Effector memory CD8-positive, alpha-beta T cell (primary cell): ENCODE measurements at regions not wholly inside any gene's neighbourhood (a gene's known extent, or its start where the extent isn't known, plus 50 kb on each side); places are given as distances from the start of the nearest gene placed in this dataset.

ENCODE experiments used
- ATAC-seq: fragments of 150-1000 bp; cut with Tn5 transposase; replicated peaks from 2 replicates; pipeline ENCODE4 v1.10.0; 2021; ENCODE audit warnings: mild to moderate bottlenecking, moderate library complexity
- DNase-seq, 3 experiments: peaks; one replicate each; pipeline ENCODE4 v3.0.0; 2021
- H3K27ac Mint-ChIP-seq, 2 donors: one replicate each; pipeline ENCODE4 v1.8.0; 2022; ENCODE audit warnings: mild to moderate bottlenecking in 2 of 2, mixed read lengths in 2 of 2, moderate library complexity in 2 of 2
- H3K27me3 Mint-ChIP-seq, 2 donors: one replicate each; pipeline ENCODE4 v1.8.0; 2022; ENCODE audit warnings: mixed read lengths in 2 of 2
- H3K36me3 Mint-ChIP-seq: one replicate; pipeline ENCODE4 v1.8.0; 2022; ENCODE audit warnings: mild to moderate bottlenecking, moderate library complexity, mixed read lengths; ENCODE audit not compliant: insufficient read depth
- H3K4me1 Mint-ChIP-seq, 2 donors: one replicate each; pipeline ENCODE4 v1.8.0; 2022; ENCODE audit warnings: low read depth in 2 of 2, mixed read lengths in 2 of 2
- H3K4me3 Mint-ChIP-seq, 2 donors: one replicate each; pipeline ENCODE4 v1.8.0; 2022; ENCODE audit warnings: mild to moderate bottlenecking in 2 of 2, mixed read lengths in 2 of 2, moderate library complexity in 2 of 2
- H3K9me3 Mint-ChIP-seq, 2 donors: one replicate each; pipeline ENCODE4 v1.8.0; 2022; ENCODE audit warnings: mixed read lengths in 2 of 2

DNA sequence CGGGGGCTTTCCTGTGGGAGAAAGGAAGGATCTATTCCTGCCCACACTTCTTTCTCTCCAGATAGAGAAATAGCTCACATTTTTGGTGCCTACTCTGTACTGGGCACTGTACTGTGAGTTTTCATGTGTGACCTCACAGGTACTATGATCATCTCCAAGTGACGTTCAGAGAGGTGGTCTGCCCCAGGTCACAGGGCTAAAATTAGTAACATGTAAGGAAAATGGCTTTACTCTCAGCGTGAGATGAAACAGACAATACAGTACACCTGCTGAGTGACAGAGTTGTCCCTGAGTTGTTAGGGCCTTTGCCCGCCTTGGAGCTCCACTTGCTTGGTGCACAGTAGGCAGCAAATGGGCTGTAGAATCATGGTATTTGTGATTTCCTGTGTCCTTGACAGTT lies 306.1 kb upstream of the DMRT1 start:
- Mint-ChIP-seq H3K27ac (no peak overlapping the region), H3K9me3 (no peaks in the 10 kb centered on the region), H3K36me3 (no peaks in the 10 kb centered on the region), H3K27me3 (peaks cover 33 to 43% of the 10 kb centered on the region in 2 donors), H3K4me3 (no peak overlapping the region), H3K4me1 (no peaks in the 10 kb centered on the region)
- no peak for ATAC-seq
- DNase-seq: no peak

DNA sequence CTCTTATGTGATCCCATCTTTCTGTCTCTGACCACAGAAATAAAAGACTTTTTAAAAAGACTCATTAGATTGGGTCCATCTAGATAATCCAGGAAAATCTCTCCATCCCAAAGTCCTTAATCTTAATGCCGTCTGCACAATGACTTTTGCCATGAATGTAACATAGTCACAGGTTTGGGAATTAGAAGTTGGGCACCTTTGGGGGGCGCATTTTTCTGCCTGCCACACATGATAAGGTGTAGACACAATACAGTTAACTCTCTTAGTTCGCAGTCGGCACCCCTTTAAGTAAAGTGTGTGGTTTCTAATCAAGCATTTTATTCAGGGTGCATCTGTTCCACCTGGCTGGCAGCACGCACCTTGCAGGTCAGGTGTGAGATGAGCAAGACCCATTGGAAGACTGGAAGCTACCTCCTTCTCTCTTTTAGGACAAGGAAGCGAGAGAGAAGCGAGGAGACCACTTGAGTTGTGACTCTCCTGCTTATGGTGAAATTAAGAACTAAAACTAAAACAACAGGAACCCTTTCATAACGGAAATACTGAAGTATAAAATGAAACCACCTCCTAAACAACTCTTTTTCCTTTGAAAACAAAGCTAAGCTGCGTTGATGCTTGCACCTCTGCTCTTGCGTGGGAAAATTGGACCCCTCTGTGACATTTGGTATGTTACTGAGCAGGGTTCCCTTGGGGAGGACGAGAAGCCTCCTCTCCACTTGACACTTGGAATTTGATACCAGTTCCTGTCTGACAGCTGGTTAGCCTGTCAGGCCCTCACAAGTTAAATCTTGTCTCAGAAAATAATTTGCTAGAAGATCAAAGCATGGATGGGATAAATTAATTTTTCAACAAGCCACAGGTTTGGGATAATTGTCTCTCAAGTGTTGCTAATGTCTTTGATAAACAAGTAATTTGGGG lies 304.6 kb upstream of the DMRT1 start:
- peak overlapping the region in 1 of 2 donors; percentile 19 for H3K4me3 Mint-ChIP-seq

DNA sequence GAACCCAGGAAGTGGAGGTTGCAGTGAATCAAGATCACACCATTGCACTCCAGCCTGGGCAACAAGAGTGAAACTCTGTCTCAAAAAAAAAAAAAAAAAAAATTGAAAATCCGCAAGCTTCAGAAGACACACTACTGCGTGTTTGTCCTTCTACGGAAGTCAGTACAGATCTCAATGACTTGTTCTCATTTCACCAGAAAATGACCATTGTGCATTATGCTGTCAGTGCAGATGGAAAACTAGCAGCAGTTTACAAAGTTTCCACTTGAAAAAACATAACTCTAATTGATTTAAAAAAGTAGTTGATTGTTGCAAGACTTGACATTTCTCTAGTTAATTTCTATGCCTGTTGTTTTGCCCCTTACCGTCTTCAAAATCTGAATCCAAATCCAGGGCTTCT lies 298.0 kb upstream of the DMRT1 start:
- H3K27ac Mint-ChIP-seq: no peak overlapping the region
- peaks cover 0 to 5% of the 10 kb centered on the region in 2 donors for H3K4me1 Mint-ChIP-seq

More for the DNA sequence above, 304.6 kb upstream of the DMRT1 start:
- ATAC-seq (no peak), DNase-seq (no peak)
- H3K36me3 Mint-ChIP-seq: no peaks in the 10 kb centered on the region
- no peaks in the 10 kb centered on the region for H3K9me3 Mint-ChIP-seq
- no peaks in the 10 kb centered on the region for H3K4me1 Mint-ChIP-seq
- H3K27ac Mint-ChIP-seq: peak overlapping the region in 1 of 2 donors; percentile 23
- H3K27me3 Mint-ChIP-seq: peaks cover 34 to 43% of the 10 kb centered on the region in 2 donors

DNA sequence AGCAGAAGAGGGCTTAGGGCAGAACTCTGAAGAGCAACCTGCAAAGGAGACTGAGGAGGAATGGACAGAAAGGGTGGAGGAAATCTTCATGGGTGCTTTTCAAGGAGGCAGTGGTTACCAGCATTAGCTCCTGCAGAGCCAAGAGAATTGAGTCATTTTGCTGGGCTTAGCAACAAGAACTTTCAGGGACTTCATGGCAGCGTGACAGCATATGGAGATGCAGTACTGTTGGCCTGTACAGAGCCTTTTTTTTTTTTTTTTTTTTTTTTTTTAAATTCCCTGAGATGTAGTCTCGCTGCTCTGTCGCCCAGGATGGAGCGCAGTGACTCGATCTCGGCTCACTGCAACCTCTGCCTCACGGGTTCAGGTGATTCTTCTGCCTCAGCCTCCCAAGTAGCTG lies 296.0 kb upstream of the DMRT1 start:
- no peak overlapping the region for H3K4me3 Mint-ChIP-seq
- no peaks in the 10 kb centered on the region for H3K9me3 Mint-ChIP-seq
- no peak for DNase-seq
- no peak overlapping the region for H3K27ac Mint-ChIP-seq
- no peak for ATAC-seq
- H3K36me3 Mint-ChIP-seq: no peaks in the 10 kb centered on the region
- H3K4me1 Mint-ChIP-seq: peaks cover 0 to 5% of the 10 kb centered on the region in 2 donors
- H3K27me3 Mint-ChIP-seq: peaks cover 50 to 54% of the 10 kb centered on the region in 2 donors

More for the DNA sequence above, 298.0 kb upstream of the DMRT1 start:
- Mint-ChIP-seq H3K27me3 (peaks cover 36 to 44% of the 10 kb centered on the region in 2 donors), H3K9me3 (no peaks in the 10 kb centered on the region), H3K36me3 (no peaks in the 10 kb centered on the region), H3K4me3 (no peak overlapping the region)
- no peak for ATAC-seq
- DNase-seq: no peak

DNA sequence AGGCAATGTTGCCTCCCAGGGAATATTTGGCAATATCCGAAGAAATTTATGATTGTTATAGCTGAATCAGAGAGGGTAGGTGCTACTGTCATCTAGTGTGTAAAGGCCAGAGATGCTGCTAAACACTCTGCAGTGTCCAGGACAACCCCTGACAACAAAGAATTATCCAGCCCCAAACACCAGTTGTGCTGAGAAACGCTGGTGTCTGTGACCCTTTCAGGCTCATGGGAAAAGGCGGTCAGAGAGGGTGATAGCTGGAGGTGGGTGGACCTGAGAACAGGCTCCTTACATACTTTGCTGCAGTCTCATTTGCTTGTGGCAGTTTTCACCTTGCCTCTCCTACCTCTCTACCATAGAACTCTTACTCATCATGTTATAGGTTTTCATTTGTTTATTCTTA lies 295.3 kb upstream of the DMRT1 start:
- no peak overlapping the region for H3K27ac Mint-ChIP-seq
- no peak for ATAC-seq

DNA sequence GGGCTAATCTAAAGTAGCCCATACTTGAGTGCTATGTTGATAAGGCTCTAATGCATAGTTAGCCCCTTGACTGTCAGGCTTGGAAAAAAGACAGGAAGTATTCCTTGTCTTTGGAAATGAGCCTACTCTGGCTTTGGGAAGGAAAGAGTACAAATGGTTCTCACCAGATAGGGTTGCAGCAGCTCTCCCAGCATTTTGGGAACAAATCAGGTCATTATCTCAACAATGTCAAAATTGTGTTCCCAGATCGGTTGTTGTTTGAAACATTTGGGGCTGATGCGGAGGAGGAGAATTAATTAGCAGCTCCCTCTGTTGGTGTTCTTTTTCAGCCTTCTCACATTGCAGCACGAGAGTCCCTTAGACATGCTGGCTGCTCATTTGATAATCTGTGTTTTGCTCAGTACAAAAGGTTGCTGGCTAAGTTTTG lies 294.7 kb upstream of the DMRT1 start:
- Mint-ChIP-seq H3K4me1 (peaks cover 0 to 5% of the 10 kb centered on the region in 2 donors), H3K9me3 (no peaks in the 10 kb centered on the region), H3K36me3 (no peaks in the 10 kb centered on the region), H3K27me3 (peaks cover 47 to 52% of the 10 kb centered on the region in 2 donors), H3K27ac (no peak overlapping the region), H3K4me3 (no peak overlapping the region)
- no peak for DNase-seq
- ATAC-seq: no peak

More for the DNA sequence above, 295.3 kb upstream of the DMRT1 start:
- Mint-ChIP-seq H3K4me1 (peaks cover 0 to 5% of the 10 kb centered on the region in 2 donors), H3K36me3 (no peaks in the 10 kb centered on the region), H3K4me3 (no peak overlapping the region), H3K27me3 (peaks cover 53% of the 10 kb centered on the region in 2 donors), H3K9me3 (no peaks in the 10 kb centered on the region)
- DNase-seq: no peak

DNA sequence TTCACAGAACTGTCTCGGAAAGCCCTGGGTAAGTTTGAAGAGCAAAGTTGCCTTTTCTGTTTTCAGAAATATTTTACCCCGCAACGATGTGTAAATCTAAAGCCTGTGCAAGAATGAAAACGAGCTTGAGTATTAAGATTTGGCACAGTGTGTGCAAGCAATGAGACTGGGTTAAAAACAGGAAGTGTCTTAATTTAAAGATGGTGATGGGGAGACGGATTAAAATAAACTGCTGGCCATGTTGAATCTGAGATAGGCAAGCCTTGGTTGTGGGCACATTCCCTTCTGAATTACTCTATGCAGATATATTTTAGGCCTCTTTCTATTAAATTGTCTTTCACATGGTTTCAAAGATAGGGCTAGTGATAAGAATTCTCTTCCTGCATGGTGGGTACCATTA lies 294.2 kb upstream of the DMRT1 start:
- Mint-ChIP-seq H3K27me3 (peaks cover 46 to 52% of the 10 kb centered on the region in 2 donors), H3K4me1 (peaks cover 0 to 5% of the 10 kb centered on the region in 2 donors), H3K4me3 (no peak overlapping the region), H3K9me3 (no peaks in the 10 kb centered on the region), H3K27ac (no peak overlapping the region), H3K36me3 (no peaks in the 10 kb centered on the region)
- no peak for ATAC-seq
- DNase-seq: no peak

DNA sequence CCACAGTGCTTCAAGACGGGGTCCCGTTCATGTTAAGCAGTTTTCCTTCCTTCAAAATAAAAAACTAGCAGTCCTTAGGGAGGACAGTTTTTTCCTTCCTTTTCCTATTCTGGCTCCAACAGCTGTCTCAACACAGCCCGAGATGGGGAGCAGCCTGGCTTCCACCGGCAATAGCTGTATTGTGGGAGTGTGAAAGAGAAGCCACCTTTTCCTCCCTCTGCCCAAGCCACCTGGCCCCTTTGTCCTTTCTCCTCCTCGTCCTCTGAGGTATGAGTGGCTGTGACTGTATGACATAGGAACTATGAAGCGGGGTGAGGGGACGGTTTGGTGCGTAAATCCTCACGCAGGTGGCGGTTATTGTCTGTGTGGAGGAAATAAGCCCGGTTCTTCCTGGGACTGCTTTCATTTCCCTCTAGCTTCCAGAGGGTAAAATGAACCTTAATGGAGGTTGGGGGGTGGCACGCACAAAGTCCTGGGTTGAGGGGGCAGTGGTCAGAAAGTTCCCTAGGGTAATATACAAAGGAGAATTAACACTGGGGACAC lies 292.0 kb upstream of the DMRT1 start:
- no peaks in the 10 kb centered on the region for H3K9me3 Mint-ChIP-seq
- no peak for ATAC-seq
- no peaks in the 10 kb centered on the region for H3K36me3 Mint-ChIP-seq
- no peak overlapping the region for H3K27ac Mint-ChIP-seq
- H3K27me3 Mint-ChIP-seq: peaks cover 32 to 47% of the 10 kb centered on the region in 2 donors
- DNase-seq: no peak
- H3K4me1 Mint-ChIP-seq: peaks cover 0 to 5% of the 10 kb centered on the region in 2 donors
- H3K4me3 Mint-ChIP-seq: no peak overlapping the region

DNA sequence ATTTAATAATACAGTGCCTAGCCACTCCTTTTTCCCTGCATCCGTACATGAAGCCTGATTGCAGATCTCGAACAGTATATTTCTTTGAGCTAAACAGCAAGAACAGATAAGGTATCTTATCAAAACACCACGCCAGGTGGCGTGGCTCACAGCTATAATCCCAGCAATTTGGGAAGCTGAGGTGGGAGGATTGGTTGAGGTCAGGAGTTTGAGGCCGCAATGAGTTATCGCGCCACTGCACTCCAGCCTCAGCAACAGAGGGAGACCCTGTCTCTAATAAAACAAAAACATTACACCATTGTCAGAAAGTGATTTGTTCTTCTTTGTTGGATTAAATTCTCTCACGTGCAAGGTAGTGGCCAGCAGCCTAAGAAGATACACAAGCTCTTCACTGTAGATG lies 291.2 kb upstream of the DMRT1 start:
- no peak for ATAC-seq
- H3K4me1 Mint-ChIP-seq: peaks cover 0 to 3% of the 10 kb centered on the region in 2 donors
- peaks cover 24 to 40% of the 10 kb centered on the region in 2 donors for H3K27me3 Mint-ChIP-seq
- DNase-seq: no peak
- H3K36me3 Mint-ChIP-seq: no peaks in the 10 kb centered on the region
- H3K9me3 Mint-ChIP-seq: no peaks in the 10 kb centered on the region
- no peak overlapping the region for H3K4me3 Mint-ChIP-seq
- H3K27ac Mint-ChIP-seq: no peak overlapping the region

DNA sequence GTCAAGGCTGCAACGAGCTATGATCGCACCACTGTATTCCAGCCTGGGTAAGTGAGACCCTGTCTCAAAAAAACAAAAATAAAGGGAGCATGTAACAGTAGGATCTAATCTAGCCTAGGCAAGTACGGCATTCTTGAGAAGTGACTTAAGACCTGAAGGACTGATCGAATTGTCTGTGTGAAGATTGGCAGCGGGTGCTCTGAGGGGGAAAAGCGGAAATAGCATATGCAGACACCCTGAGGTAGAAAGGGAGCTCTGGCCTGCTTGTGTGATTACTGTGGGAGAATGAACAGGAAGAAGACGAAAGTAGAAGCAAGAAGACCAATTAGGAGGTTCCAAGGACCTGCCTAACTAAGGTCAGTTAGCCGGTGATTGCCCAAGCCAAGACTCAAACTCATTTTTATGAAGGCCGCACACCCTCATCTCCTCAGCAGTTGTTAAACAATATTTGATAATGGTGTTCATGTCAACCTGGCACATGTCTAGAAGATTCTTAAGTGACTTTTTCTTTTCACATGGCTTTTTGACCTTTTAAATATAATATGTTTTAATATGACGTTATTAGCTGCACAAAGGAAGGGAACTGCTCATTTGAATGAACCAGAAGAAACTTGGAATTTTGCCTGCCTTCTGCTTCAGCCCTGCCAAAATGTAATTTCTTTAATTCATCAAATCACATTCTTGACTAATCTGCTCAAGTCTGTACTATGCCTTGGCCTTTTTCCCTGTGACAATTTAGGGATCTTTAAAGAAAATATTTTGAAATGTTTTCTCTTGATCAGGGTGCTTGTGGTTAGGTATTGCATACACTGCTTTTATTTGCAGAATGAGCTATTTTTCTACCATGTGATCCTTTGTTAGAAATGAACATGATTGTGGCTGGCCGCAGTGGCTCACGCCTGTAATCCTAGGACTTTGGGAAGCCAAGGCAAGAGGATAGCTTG lies 289.2 kb upstream of the DMRT1 start:
- Mint-ChIP-seq H3K4me1 (no peaks in the 10 kb centered on the region), H3K9me3 (no peaks in the 10 kb centered on the region), H3K36me3 (no peaks in the 10 kb centered on the region), H3K4me3 (no peak overlapping the region), H3K27ac (no peak overlapping the region), H3K27me3 (peaks cover 25 to 38% of the 10 kb centered on the region in 2 donors)
- DNase-seq: no peak
- ATAC-seq: no peak

DNA sequence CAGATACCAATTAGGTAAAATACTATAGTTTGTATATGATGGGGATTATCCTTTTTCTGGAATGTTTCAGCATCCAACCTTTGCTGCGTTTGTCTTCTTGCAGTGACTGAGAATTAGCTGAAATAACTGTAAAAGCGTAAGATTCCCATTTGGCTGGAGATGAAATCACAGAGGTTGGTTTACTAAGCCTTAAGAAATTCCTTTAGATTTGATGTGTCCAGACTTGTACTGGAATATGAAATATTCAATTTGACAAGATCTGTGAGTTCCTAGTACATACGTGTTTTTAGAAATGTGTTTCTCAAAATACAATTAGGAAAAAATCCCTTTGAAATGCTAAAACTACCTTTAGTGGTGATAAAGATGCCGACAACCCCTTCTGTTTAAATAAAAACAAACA lies 286.0 kb upstream of the DMRT1 start:
- H3K9me3 Mint-ChIP-seq: no peaks in the 10 kb centered on the region
- DNase-seq: no peak
- no peak overlapping the region for H3K4me3 Mint-ChIP-seq
- H3K27ac Mint-ChIP-seq: no peak overlapping the region
- no peak for ATAC-seq
- H3K36me3 Mint-ChIP-seq: no peaks in the 10 kb centered on the region
- H3K4me1 Mint-ChIP-seq: peaks cover 0 to 7% of the 10 kb centered on the region in 2 donors
- H3K27me3 Mint-ChIP-seq: peaks cover 26 to 34% of the 10 kb centered on the region in 2 donors

DNA sequence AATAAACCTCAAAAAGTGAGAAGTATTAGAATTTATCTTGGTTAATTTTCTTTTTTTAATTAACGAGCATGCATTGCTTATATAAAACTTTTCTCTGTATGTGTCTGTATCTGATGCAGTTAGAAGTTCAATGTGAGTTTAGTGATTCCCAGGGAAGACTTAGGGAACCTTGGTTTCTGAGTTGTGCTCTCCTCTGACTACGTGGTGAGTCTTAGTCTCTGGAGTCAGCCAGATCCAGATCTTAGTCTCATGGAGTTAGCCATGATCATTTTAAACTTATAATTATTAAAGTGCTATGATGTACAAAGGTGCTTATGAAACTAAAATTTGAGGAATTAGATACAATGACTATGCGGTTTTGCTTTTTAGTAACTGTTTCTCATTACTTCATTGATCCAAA lies 285.3 kb upstream of the DMRT1 start:
- Mint-ChIP-seq H3K4me1 (peaks cover 0 to 7% of the 10 kb centered on the region in 2 donors), H3K36me3 (no peaks in the 10 kb centered on the region), H3K9me3 (no peaks in the 10 kb centered on the region), H3K27ac (no peak overlapping the region), H3K4me3 (no peak overlapping the region), H3K27me3 (peaks cover 24 to 27% of the 10 kb centered on the region in 2 donors)
- ATAC-seq (no peak), DNase-seq (no peak)

DNA sequence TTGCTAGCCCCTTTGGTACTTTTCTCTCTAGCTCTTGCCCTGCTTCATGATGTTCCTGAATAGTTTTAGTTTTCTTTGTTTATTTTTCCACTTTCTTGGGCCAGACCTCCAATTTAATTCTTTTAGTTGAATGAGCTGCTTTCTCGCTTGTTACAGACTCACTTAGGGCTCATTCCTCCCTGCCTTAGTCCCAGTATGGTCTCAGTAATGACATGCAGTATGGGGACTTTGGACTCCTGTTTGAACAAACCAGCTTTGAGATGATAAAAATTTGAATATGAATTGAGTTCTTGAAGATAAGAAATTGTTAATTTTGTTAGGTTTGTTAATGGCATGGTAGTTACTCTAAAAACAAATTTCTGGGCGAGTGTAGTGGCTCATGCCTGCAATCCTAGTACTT lies 284.8 kb upstream of the DMRT1 start:
- Mint-ChIP-seq H3K36me3 (no peaks in the 10 kb centered on the region), H3K27ac (no peak overlapping the region), H3K4me1 (peaks cover 0 to 7% of the 10 kb centered on the region in 2 donors), H3K4me3 (no peak overlapping the region), H3K27me3 (peaks cover 23 to 24% of the 10 kb centered on the region in 2 donors), H3K9me3 (no peaks in the 10 kb centered on the region)
- DNase-seq: no peak
- ATAC-seq: no peak
